ENCODE measurements at regions not wholly inside any gene's neighbourhood (a gene's known extent, or its start where the extent isn't known, plus 50 kb on each side); places are given as distances from the start of the nearest gene placed in this dataset.
"Not testable (repeated sequence)": the region's sequence is repeated elsewhere in the genome, so short reads cannot be mapped to it uniquely, and the experiment has no call there.

- no peak for DNase-seq (ENCODE audit: low read depth, low spot score)
These were observed 119.8 kb upstream of the SLC38A4 start for GRCh38 chr12:46945591-46945990.

- DNase-seq (ENCODE audit: low read depth, low spot score): no peak
These were observed 120.3 kb upstream of the SLC38A4 start for GRCh38 chr12:46946137-46946536.

- no peak for DNase-seq (ENCODE audit: low read depth, low spot score)
These were observed 123.2 kb upstream of the SLC38A4 start for GRCh38 chr12:46948936-46949545.

GRCh38 chr12:46950094-46950493 lies 124.3 kb upstream of the SLC38A4 start:
- no peak for DNase-seq (ENCODE audit: low read depth, low spot score)

- DNase-seq (ENCODE audit: low read depth, low spot score): no peak
These were observed 126.4 kb upstream of the PCED1B start for GRCh38 chr12:46952880-46953483.

DNA sequence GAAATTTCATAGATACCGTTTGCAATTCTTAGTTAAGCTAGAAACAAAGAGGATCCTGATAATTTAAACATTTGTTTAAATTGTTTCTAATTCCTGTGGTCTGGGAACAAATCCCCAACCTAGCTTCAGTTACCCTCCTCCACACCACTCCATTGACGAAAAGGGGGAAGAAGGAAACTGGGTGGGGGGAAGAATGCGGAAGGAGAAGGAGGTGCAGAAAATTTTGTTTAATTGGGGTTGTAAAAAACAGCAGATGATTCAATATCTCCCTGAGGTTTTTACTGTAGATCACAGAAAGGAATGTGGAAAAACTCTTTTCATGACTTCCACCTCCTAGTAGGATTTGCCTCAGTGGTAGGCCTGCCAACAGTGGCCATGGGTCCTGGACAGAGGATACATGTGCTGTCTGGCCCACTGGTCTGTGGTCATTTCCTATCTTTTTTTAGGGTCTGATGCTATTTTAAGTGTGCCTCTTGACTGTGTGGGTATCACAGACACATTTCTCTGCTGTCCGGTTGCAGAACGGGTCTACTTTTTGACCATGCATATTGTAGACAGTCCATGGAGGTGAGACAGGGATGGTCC lies 122.9 kb upstream of the PCED1B start:
- no peak for DNase-seq (ENCODE audit: low read depth, low spot score)

GRCh38 chr12:46958053-46958452 lies 121.4 kb upstream of the PCED1B start:
- no peak for DNase-seq (ENCODE audit: low read depth, low spot score)

GRCh38 chr12:46958599-46959290 lies 120.7 kb upstream of the PCED1B start:
- no peak for DNase-seq (ENCODE audit: low read depth, low spot score)

- peak; percentile 43 for DNase-seq (ENCODE audit: low read depth, low spot score)
These were observed 119.9 kb upstream of the PCED1B start for GRCh38 chr12:46959502-46959901.

- DNase-seq (ENCODE audit: low read depth, low spot score): no peak
These were observed 118.7 kb upstream of the PCED1B start for GRCh38 chr12:46960681-46961080.

DNA sequence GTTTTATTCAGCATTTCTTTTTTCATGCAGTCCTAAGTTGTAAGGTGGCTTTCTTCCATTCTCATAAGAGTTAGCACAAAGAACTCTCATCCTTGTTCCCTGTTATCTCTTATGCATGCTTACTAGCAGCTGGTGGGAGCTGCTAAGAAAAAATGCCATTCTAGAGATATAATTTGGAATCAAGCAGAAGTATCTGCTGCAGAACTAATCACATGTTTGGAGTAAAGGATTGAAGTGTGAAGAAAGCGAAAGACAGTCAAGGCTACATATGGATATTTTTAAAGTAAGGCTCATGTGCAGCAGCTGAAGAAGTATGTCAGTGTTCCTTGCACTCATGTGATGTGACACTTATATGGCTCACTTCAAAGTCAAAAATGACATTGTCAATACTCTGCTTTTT lies 116.2 kb upstream of the PCED1B start:
- DNase-seq (ENCODE audit: low read depth, low spot score): no peak

- DNase-seq (ENCODE audit: low read depth, low spot score): peak; percentile 74
These were observed 115.1 kb upstream of the PCED1B start for GRCh38 chr12:46963977-46964971.

DNA sequence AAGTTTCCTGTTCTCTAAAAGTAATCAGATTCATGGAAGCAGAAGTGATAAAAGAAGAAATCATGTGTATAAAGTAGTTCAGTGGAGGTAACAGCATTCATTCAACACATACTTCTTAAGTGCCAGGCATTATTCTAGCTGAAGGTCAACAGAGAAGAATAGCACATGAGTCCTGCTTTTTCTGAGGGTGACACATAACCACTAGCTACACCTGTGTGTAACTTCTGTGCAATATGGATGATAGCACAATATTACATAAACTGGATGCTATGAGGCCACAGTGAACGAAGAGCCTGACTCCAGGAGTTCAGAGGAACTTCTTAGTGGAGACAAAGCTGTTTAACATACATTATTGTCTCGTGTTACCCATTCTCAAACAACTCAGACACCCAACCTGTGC lies 114.3 kb upstream of the PCED1B start:
- no peak for DNase-seq (ENCODE audit: low read depth, low spot score)

- DNase-seq (ENCODE audit: low read depth, low spot score): no peak
These were observed 113.5 kb upstream of the PCED1B start for GRCh38 chr12:46965880-46966279.

DNA sequence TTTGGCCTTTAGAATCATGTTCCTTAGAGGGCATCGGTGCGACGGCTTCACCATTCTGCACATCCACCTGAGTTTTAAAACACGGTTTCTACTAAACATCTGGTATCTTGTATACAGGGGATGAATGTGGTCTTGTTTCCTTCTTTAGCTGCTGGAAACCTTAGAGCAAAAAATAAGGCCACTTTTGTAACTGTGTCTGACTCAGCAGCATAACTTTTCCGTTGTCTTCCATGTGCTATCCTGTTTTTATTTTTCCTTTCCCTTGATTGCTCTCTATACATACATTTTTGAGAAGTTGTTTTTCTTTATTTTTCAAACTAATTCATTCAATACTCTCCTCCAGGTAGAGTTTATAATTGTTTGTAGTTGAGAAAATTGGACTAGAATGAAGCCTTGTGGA lies 108.8 kb upstream of the PCED1B start:
- DNase-seq (ENCODE audit: low read depth, low spot score): no peak

DNA sequence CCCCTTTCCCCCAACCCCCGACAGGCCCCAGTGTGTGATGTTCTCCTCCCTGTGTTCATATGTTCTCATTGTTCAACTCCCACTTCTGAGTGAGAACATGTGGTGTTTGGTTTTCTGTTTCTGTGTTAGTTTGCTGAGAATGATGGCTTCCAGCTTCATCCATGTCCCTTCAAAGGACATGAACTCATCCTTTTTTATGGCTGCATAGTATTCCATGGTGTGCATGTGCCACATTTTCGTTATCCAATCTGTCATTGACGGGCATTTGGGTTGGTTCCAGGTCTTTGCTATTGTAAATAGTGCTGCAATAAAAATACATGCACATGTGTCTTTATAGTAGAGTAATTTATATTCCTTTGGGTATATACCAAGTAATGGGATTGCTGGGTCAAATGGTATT lies 105.5 kb upstream of the PCED1B start:
- DNase-seq (ENCODE audit: low read depth, low spot score): not testable (repeated sequence)

GRCh38 chr12:46977871-46978375 lies 101.5 kb upstream of the PCED1B start:
- DNase-seq (ENCODE audit: low read depth, low spot score): no peak

DNA sequence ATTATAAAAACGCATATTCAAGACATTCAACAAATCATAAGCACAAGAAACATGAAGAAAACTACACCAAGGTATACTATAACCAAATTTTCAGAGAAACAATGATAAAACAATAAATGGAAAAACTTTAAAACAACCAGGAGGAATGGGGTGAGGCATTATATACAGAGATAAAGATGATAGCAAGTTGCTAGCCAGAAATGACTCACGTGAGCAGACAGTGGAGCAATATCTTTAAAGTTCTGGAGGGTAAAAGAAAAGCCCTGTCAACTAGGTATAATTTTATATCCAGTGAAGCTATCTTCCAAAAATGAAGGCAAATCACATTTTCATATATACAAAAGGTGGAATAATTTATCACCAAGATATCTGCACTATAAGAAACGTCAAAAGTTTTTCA lies 97.8 kb upstream of the PCED1B start:
- no peak for DNase-seq (ENCODE audit: low read depth, low spot score)

DNA sequence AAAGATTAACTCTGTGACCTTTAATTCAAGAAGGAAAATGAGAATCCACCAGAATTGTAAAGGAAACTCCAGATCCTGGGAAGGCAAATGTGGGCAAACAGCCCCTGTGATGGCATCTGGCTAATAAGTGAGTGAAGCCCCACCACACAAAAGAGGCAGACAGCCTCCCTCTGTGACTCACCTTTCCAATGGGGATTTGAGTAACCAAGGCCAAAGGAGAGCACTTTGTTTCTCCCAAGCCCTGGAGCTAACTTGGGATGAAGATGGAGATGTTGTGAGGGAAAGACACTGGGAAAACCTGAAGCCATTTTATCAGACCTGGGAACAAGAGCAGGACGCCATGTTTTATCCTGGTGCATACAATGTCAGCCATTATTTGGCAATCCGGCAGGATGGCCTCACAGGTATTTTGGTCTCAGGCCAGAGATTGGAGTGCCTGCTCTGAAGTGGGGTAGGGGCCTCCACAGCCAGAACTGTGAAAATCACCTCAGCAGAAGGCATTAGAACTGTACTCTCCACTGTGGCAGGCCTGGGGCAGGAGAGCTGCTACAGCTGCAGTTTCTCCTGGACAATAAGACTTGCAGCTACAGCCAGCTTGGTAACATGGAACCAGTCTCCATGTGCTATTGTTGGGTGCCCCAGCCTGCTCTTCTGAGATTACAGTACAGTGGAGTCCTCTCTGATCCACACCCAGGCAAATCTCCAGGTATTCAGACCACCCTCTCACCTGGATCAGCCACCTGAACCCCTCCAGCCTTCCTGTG lies 96.6 kb upstream of the PCED1B start:
- DNase-seq (ENCODE audit: low read depth, low spot score): no peak

- DNase-seq (ENCODE audit: low read depth, low spot score): no peak
These were observed 96.0 kb upstream of the PCED1B start for GRCh38 chr12:46983393-46983793.

All from astrocyte of the hippocampus (primary cell).